Erythroblast (primary cell): ENCODE measurements at regions not wholly inside any gene's neighbourhood (a gene's known extent, or its start where the extent isn't known, plus 50 kb on each side); places are given as distances from the start of the nearest gene placed in this dataset.

Experiments
- GATA1 ChIP-seq: IDR thresholded peaks from 2 replicates; pipeline ENCODE4 v1.6.1; 2011; ENCODE audit warnings: low read depth, mild to moderate bottlenecking, control low read depth, low read length, moderate library complexity
- POLR2A ChIP-seq: IDR thresholded peaks from 2 replicates; pipeline ENCODE4 v1.6.1; 2011; ENCODE audit warnings: mild to moderate bottlenecking, low read length

- TF ChIP-seq POLR2A = no peak
- TF ChIP-seq GATA1 = no peak
Observed at GRCh38 chr2:35082072-35082471, 1273.5 kb upstream of the CRIM1 start.
